T47D (cell line): ENCODE measurements at regions not wholly inside any gene's neighbourhood (a gene's known extent, or its start where the extent isn't known, plus 50 kb on each side); places are given as distances from the start of the nearest gene placed in this dataset.

Experiments used
- DNase-seq, 2 experiments: peaks; one replicate each; pipeline versions ENCODE4 v3.0.0 to v3.0.0-alpha.2; 2011 to 2012; ENCODE audit warnings: low read depth in 1 of 2, low spot score in 1 of 2
- JUND ChIP-seq: IDR thresholded peaks from 2 replicates; pipeline ENCODE4 v1.6.1; 2012; ENCODE audit warnings: low read depth
- in situ Hi-C: cut with HindIII; loops from 2 replicates; pipeline ENCODE4 v1.10.0; 2016; ENCODE audit warnings: low sequenced_read_pairs, low pct_unique_long_range_greater_than_20kb

GRCh38 chr3:164927728-164928127, 150.6 kb downstream of the SI start:
- in situ Hi-C loops = no loop called here
- TF ChIP-seq JUND = no peak

GRCh38 chr3:164918905-164919304, 159.4 kb downstream of the SI start:
- in situ Hi-C loops = no loop called here
- no peak for DNase-seq
- TF ChIP-seq JUND = no peak

More at GRCh38 chr3:164927728-164928127, 150.6 kb downstream of the SI start:
- DNase-seq = no peak

DNA sequence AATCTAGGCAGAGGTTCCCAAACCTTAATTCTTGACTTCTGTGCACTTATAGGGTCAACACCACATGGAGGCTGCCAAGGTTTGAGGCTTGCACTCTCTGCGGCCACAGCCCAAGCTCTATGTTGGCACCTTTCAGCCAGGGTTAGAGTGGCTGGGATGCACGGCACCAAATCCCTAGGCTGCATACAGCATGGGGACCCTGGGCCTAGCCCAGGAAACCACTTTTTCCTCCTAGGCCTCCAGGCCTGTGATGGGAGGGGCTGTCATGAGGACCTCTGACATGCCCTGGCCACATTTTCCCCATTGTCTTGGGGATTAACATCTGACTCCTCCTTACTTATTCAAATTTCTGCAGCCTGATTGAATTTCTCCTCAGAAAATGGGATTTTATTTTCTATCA, 165.4 kb downstream of the SI start:
- no peak for TF ChIP-seq JUND
- in situ Hi-C loops = no loop called here
- DNase-seq = no peak

- TF ChIP-seq JUND = no peak
- in situ Hi-C loops = no loop called here
- DNase-seq = no peak
Measured at GRCh38 chr3:164903820-164904451, 174.4 kb downstream of the SI start.

- no peak for TF ChIP-seq JUND
- peak in 1 of 2 experiments; percentile 54 for DNase-seq
- in situ Hi-C loops = no loop called here
Measured at GRCh38 chr3:164897342-164897741, 181.0 kb downstream of the SI start.

- no peak for DNase-seq
- TF ChIP-seq JUND = no peak
- in situ Hi-C loops = no loop called here
Measured at GRCh38 chr3:164890061-164890460, 188.2 kb downstream of the SI start.

DNA sequence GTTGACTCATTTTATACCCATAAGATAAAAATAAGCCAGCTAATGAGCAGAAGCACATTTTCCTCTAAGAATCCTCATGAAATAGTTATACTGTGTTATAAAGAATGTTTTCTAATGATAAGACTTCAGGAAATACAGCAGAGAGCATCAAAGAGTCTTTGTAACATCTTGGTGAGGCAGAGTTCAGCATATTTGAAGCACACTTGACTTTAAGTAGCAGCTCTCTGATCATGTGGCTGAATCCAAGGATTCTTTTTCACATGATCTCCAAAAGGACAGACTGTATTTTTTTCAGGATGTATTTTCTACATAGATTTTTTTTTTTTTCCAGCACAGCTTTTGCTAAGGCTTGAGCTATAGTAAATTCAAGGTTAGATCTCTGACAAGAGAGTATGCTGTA, 195.1 kb downstream of the SI start:
- no peak for DNase-seq
- no peak for TF ChIP-seq JUND
- in situ Hi-C loops = no loop called here

DNA sequence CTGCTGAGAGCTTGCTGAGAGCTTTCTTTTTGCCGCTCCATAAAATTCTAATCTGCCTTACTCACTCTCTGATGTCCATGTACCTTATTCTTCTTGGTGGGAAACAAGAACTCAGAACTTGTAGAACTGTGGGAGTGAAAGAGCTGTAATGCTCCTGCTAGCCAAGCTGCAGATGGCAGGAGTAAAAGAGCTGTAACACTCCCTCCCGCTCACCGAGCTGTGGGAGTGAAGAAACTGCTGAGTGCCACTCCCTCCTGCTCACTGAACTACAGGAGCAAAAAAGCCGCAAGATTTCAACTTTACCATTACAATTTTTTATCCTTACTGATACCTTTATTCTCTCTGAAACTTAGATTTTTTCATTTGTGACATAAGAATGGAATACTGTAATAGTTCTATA, 199.1 kb downstream of the SI start:
- in situ Hi-C loops = no loop called here
- no peak for DNase-seq
- TF ChIP-seq JUND = no peak

DNA sequence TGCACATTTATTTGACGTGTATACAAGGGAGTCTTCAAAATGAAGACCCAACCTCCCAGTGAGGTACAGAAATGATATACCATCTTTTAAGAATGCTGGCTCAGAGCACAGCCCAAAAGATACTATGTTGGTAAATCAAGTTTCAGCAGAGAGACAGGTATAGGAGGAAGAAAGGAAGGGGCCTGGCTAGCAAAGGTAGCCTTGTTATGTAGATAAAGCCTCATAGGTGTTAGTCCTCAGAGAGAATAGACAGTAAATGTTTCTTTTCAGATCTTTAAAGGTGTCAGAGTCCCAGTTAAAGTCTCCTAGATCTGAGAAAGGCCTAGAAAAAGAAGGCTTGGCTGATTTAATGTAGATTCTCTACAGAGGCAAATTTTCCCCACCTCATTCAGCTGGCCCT, 213.8 kb downstream of the SI start:
- in situ Hi-C loops = no loop called here

GRCh38 chr3:164852866-164853265, 225.4 kb downstream of the SI start:
- no peak for DNase-seq

More for the DNA sequence above, 213.8 kb downstream of the SI start:
- TF ChIP-seq JUND = no peak
- DNase-seq = no peak

GRCh38 chr3:164851905-164852304, 226.4 kb downstream of the SI start:
- in situ Hi-C loops = no loop called here
- DNase-seq = no peak
- no peak for TF ChIP-seq JUND

More at GRCh38 chr3:164852866-164853265, 225.4 kb downstream of the SI start:
- in situ Hi-C loops = no loop called here
- no peak for TF ChIP-seq JUND

- no peak for DNase-seq
- TF ChIP-seq JUND = no peak
- in situ Hi-C loops = no loop called here
Measured at GRCh38 chr3:164851204-164851603, 227.1 kb downstream of the SI start.

DNA sequence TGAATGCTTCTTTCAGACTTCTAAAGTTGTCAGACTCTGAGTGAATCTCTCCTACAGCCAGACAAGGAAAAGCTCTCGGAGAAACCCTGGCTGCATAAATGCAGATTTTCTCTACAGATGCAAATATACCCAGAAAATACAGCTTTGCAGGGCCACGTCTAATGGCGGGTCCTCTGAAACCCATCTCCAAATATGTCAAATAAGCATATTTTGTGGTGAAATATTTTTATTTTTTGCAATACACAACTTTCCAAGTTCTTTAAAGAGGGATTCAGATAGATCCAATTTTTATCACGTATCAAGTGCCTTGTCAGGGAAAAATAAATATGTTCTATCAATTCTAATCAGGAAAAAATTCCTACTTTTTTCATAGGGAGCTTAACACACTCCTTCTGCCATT, 229.4 kb downstream of the SI start:
- no peak for TF ChIP-seq JUND
- in situ Hi-C loops = no loop called here

DNA sequence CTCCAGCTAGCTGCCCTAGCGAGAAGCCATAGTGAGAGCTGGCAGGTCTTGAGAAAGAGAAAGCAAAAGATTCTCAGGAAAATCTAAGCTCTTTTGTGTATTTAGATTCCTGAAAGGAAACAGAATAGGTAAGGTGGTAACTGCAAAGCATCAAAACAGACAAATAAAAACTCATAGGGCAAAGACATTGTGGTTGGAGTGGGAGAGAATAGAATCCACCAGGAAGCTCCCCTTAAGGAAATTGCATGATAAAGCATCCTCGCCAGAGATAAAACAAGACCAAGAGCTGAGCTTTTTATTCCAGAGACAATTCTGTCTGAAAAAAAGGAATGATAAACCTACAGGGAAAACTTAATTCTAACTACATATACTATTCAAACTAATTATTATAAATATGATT, 232.6 kb downstream of the SI start:
- in situ Hi-C loops = no loop called here
- no peak for TF ChIP-seq JUND
- DNase-seq = no peak

More for the DNA sequence above, 229.4 kb downstream of the SI start:
- DNase-seq = no peak
